ENCODE measurements at regions not wholly inside any gene's neighbourhood (a gene's known extent, or its start where the extent isn't known, plus 50 kb on each side); places are given as distances from the start of the nearest gene placed in this dataset.
"Not testable (repeated sequence)": the region's sequence is repeated elsewhere in the genome, so short reads cannot be mapped to it uniquely, and the experiment has no call there.

GRCh38 chr5:102682101-102682647, 72.9 kb upstream of the PAM start:
- no peaks in the 10 kb centered on the region for H3K4me1 ChIP-seq
- no peaks in the 10 kb centered on the region for H3K36me3 ChIP-seq
- DNase-seq = no peak
- no peak overlapping the region for H3K27ac ChIP-seq
- H3K9me3 ChIP-seq = no peaks in the 10 kb centered on the region
- no peaks in the 10 kb centered on the region for H3K27me3 ChIP-seq (ENCODE audit: low read depth)
- no peak for ATAC-seq
- intact Hi-C loops (cut with DNase I) = no loop called here
- no peak overlapping the region for H3K4me3 ChIP-seq
- TF ChIP-seq CTCF (IDR thresholded peaks at IDR 0.05) = no peak

- DNase-seq; H3K27ac ChIP-seq; intact Hi-C loops (cut with DNase I); H3K27me3 ChIP-seq (ENCODE audit: low read depth); H3K4me3 ChIP-seq; H3K4me1 ChIP-seq; ATAC-seq; H3K9me3 ChIP-seq; H3K36me3 ChIP-seq: not testable (repeated sequence)
Observed at GRCh38 chr5:102688076-102688475, 67.0 kb upstream of the PAM start.

- intact Hi-C loops (cut with DNase I); H3K4me3 ChIP-seq; DNase-seq; H3K9me3 ChIP-seq; H3K27ac ChIP-seq; ATAC-seq; H3K27me3 ChIP-seq (ENCODE audit: low read depth); H3K4me1 ChIP-seq; H3K36me3 ChIP-seq: not testable (repeated sequence)
Observed at GRCh38 chr5:102688581-102689342, 66.3 kb upstream of the PAM start.

- H3K9me3 ChIP-seq = no peaks in the 10 kb centered on the region
- no peak for ATAC-seq
Observed at GRCh38 chr5:102690910-102691309, 64.2 kb upstream of the PAM start.

GRCh38 chr5:102691434-102691833, 63.7 kb upstream of the PAM start:
- no peaks in the 10 kb centered on the region for H3K4me1 ChIP-seq
- H3K9me3 ChIP-seq = no peaks in the 10 kb centered on the region
- no peaks in the 10 kb centered on the region for H3K36me3 ChIP-seq
- no peak for TF ChIP-seq CTCF (IDR thresholded peaks at IDR 0.05)
- intact Hi-C loops (cut with DNase I) = no loop called here
- H3K27ac ChIP-seq = no peak overlapping the region
- H3K27me3 ChIP-seq (ENCODE audit: low read depth) = no peaks in the 10 kb centered on the region
- H3K4me3 ChIP-seq = no peak overlapping the region
- DNase-seq (no peak), ATAC-seq (no peak)

More at GRCh38 chr5:102690910-102691309, 64.2 kb upstream of the PAM start:
- Histone ChIP-seq H3K4me1 (no peaks in the 10 kb centered on the region), H3K27me3 (ENCODE audit: low read depth) (no peaks in the 10 kb centered on the region), H3K27ac (no peak overlapping the region), H3K4me3 (no peak overlapping the region), H3K36me3 (no peaks in the 10 kb centered on the region)
- intact Hi-C loops (cut with DNase I) = no loop called here
- no peak for TF ChIP-seq CTCF (IDR thresholded peaks at IDR 0.05)
- no peak for DNase-seq

- intact Hi-C loops (cut with DNase I) = no loop called here
- H3K4me1 ChIP-seq = no peaks in the 10 kb centered on the region
- H3K27me3 ChIP-seq (ENCODE audit: low read depth) = no peaks in the 10 kb centered on the region
- no peaks in the 10 kb centered on the region for H3K36me3 ChIP-seq
- no peak overlapping the region for H3K27ac ChIP-seq
- no peaks in the 10 kb centered on the region for H3K9me3 ChIP-seq
- no peak for DNase-seq
- no peak overlapping the region for H3K4me3 ChIP-seq
- no peak for ATAC-seq
- TF ChIP-seq CTCF (IDR thresholded peaks at IDR 0.05) = no peak
Observed at GRCh38 chr5:102700120-102700831, 54.8 kb upstream of the PAM start.
